ENCODE measurements at regions not wholly inside any gene's neighbourhood (a gene's known extent, or its start where the extent isn't known, plus 50 kb on each side); places are given as distances from the start of the nearest gene placed in this dataset.
A peak's percentile ranks its signal among the peaks of the same experiment; 100 is the strongest.

DNA sequence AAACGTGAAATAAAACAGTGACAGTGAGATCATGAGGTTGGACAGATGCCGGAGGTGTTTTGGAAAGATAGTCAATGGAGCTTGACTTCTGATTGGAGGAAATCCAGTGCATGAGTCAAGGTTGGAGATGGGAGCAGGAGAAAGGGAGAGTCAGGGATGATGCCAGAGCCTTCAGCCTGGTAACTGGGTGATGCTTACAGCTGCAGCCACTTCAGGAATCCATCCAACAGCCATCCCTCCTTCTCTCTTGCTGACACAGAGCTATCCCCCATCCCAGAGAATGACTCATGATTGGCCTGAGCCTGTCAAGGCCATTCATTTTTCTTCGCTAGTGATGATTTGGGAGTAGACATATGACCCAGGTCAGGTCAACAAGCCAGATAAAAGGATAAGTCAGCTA, 112.8 kb downstream of the SAMD5 start:
- DNase-seq = no peak

DNA sequence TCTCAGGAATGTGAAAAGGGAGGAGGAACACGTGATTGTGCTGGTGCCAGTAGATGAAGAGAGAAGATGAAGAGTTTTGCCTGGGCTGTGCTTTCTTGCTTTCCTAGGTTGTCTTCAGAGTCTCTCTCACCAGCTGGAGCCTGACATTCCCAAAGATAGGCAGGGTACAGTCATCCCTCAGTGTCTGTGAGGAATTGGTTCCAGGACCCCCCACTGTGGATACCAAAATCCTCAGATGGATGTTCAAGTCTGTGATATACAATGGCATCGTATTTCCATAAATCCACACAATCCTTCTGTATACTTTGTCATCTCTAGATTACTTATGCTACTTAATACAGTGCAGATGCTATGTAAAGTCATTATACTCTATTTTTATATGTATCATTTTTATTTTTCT, 113.5 kb downstream of the SAMD5 start:
- no peak for DNase-seq

DNA sequence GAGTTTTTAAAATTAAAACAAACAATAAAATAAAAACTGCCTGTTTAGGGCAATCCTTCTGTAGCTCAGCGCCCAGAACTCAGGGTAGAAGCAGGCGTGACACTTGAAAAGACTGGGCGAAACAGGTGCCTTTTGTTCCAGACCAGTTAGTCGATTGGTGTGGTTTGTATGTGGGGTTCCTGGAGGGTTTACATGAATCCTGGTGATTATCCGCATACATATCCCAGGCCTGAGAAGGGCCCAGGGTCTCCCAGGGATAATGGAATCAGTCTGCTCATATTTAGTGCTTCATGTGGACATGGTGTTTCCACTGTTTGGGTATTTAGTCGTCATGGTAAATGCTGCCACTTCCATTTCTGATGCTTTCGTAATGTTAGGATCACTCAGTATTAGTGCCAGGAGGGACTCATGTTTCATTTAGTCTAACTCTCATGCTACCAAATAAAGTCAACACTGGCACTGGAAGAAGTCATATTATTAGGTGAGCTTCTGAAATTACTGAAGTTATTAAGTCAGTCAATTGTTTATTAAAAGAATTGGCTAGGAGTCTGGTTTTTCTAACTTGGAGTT, 116.5 kb downstream of the SAMD5 start:
- DNase-seq = no peak

DNA sequence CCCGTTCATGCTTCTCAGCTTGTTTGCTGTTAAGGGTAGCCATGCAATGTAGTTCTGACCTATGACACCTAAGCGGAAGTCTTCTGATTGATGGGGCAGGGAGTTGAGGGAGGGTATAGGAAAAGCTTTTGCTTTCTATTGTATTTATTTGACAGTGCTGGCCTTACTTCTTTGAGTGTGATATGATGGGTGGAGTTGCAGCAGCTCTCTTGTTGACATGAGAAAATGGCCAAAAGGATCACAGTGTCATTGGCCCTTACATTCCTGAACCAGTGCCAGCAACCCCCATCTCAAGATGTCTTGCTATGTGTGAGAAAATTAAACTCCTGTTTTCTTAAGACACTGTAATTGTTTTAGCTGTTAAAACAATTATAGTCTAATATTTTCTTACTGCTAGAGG, 117.5 kb downstream of the SAMD5 start:
- no peak for DNase-seq

DNA sequence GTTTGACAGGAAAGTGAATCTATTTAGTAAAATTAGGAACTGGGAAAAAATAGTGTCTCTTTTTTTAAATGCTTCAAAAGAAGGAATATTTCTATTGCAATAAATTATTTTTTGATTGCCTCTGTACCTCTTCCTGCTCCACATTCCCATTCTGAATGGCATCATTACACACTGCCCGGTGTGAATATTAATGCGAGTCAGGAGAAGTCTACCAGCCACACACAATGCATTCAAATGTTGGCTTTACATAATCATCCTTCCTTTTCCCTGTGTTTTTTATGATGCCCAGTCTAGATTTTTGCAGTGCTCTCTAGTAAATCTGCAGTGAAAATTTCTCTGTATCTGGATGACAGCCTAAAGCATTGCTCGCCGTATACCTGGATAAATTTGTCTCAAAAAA, 118.9 kb downstream of the SAMD5 start:
- no peak for DNase-seq

DNA sequence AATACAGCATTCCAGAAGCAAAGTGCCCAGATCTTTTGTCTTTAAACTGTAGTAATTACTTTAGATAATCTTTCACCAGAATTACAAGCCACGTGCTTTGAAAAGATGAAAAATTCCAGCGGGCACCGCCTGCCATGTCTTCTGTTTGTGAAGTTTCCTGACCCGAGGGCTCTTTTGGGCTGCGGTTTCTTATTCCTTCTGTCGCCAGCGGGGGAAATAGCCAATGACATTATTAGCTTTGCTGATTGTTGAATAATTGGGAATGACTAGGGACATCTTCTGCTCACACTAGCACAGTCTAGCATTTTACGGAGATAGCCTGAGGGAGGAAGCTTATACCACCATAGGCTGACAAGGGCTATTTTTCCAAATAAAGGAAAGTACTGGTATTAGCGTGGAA, 124.7 kb downstream of the SAMD5 start:
- DNase-seq = no peak

DNA sequence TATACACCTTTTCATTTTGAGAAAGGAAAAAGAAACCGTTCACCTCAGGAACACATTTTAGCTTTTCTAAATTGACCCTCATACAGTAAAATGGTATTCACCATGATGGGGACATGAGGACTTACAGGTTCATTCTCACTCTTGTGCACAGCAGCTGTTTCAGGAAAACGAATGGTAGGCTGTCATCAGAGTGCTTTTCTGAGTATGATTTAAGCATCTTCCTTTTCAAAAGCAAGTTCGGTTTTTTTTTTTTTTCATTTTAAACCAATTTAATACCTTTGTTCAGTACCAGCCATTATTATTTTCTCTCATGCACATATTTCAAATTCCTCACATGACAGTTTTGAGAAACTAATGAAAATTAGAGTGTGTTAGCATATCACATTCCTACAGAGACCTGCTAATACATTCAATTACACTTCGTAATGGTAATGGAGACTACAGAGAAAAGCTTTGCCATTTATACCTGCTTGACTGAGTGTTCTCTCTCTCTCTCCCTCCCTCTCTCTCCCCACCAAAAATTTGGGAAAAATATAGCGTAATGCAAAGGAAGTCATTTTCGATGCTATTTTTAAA, 129.2 kb downstream of the SAMD5 start:
- no peak for DNase-seq

DNA sequence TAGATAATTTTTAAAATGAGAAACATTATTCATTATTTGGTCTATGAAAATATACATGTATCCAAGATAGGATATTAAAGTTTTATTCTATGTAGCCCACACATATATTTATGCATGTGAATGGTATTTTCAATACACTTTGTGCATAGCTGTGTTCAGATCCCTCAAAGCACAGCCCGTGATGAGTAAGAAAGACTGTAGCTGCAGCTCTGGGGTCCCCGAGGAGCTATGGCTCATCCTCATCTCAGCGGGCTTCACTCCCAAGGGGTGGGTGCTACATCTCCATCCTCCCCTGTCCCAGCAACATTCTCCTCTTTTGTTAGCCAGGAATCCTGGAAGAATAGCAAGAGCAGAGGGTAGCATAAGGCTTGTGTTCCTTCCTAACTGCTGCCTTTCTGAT, 130.8 kb downstream of the SAMD5 start:
- no peak for DNase-seq

DNA sequence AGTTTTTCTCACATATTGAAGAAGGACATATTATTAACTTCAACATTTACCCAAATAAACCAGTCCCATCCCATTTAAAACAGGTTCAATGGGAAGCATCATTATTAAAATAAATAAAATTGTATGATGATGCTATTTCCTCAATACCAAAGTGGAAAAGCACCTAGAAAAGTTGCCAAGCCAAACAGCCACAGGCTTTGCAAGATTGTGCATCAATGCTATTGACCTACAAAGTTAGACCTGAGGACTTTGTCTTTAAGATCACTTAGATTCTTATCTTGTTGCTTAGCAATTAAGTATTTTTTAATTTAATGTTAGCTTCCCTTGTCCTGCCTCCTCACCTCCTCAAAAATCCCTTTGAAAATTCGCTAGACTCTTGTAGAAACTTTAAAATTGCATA, 132.1 kb downstream of the SAMD5 start:
- DNase-seq = no peak

DNA sequence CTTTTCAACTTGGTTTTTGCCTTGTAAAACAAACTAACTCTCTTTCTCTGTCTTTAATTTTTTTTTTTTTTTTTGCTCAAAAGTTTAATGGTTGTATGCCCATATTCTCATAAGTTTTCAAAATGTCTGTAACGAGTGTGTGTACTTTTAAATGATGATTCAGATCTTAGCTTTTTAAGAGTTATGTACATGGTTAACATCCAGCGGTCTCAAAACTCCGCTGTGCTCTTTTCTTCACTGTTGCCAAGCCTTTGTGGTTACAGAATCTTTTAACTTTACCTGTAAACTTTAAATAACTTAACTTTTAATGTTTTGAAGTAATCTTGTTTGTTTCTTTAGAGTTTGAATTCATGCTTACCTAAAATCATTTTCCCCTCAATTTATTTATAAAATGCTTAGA, 133.0 kb downstream of the SAMD5 start:
- no peak for DNase-seq

DNA sequence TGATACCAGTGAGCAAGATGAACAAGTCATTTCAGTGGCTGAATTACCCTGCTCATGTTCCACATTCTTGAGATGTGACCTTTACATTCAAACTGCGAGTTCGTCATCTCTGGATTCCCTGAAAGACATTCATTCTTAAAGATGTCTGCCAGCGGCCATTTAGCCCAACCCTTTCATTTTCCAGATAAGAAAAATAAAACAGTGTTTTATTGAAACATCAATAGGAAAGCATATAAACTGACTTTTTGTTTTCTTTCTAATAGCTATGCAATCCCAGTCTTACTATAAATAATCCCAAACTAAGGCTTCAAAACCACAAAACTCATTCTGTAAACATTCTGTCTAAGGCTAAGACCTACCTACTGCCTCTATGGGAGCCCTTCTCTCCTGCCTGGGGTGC, 134.0 kb downstream of the SAMD5 start:
- DNase-seq = no peak

DNA sequence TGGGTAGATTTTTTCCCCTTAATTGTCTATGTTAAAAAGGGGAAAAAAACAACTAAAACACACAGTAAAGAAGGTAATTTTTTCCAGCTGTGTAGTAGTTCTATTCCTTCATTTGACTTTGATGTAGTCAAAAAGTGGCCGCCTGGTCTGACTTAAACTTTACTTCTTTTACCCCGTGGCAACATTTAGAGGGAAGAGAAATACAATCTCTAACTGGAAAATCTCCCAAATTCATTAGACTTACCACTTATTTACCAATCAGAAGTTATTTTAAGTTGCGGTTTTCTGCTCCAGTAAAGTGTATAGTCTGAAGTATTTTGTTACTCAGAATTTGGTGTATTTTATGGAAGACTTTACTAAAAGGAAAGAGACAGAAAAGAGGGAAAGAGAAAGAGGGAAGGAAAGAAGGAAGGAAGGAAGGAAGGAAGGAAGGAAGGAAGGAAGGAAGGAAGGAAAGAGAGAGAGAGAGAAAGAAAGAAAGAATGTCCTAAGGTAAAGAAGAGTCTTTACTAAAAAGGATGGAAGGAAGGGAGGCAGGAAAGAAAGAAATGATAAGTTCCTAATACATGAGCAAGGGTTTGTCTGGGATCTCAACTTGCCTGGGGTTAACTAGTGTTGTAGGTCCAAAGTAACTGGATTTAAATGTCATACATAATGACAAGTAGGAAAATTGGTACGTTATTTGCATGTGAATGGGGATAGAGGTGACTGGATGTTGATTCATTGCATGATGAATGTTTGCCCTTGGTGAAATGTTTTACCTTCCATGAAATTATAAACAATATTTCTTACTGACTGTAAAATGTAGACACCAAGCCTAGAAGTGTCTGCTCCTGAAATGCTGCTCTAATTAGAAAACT, 135.1 kb downstream of the SAMD5 start:
- no peak for DNase-seq

DNA sequence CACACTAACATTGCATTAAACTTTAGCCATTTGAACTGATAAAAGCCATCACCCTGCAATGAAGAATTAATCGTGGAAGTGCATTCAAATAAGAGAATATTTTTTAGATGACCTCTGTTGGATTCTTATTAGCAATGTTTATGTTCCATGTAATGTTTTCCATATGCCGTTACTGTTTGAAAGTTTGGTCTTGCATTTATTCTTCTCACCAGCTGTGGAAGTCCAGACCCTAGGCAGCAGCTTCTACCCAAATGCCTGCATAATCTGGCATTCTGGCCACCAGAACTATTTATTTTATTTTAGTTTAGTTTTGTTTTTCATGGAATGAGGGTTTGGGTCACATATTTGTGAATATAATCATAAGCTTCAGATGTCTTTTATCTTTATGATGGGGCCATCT, 140.4 kb downstream of the SAMD5 start:
- DNase-seq = peak; percentile 5

DNA sequence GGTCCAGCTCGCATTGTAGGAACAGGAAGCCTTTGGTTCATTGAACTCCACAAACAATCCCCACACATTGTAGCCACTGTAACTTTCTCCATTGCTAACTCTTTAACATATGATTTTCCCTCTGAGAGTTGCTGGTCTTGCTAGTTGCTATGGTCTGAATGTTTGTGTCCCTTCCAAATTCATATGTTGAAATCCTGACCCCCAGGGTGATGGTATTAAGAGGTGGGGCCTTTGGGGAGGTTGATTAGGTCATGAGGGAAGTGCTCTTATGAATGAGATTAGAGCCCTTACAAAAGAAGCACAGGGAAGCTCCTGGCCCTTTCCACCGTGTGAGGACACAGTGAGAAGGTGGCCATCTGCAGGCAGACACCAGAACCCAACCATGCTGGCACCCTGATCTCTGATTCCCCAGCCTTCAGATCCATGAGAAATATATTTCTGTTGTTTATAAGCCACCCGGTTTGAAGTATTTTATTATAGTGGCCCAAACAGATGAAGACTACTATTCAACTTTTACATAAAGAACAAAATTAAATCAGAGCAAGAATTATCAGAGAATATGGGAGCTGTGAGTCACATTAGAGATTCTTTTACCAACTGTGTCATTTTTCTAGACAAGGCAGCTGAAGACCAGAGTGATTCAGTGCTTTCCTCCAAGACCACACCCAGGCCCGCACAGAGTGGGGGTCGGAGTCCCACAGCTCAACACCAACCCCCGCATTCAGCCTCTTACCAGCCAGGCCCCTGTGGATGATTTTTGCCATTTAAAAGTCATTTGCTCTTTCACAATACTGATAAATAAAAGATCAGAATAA, 143.0 kb downstream of the SAMD5 start:
- DNase-seq = peak; percentile 7

DNA sequence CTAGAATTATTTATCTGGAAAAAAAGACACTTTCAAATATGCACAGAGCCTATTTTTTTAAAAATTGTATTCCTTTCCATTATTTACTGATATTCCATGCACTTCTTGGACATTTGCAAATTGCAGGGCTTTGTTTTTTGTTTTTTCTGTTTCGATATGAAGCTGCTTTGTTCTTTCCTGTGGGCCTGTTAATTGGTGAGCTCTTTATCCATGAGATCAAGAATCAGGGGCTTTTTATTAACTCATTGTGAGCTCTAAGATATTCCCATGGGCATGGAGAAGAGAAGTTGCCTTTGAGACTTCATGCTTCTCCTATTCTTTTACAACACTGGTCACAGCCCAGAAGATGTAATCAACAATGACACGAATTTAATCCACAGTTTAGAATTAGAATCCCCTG, 145.1 kb downstream of the SAMD5 start:
- no peak for DNase-seq

DNA sequence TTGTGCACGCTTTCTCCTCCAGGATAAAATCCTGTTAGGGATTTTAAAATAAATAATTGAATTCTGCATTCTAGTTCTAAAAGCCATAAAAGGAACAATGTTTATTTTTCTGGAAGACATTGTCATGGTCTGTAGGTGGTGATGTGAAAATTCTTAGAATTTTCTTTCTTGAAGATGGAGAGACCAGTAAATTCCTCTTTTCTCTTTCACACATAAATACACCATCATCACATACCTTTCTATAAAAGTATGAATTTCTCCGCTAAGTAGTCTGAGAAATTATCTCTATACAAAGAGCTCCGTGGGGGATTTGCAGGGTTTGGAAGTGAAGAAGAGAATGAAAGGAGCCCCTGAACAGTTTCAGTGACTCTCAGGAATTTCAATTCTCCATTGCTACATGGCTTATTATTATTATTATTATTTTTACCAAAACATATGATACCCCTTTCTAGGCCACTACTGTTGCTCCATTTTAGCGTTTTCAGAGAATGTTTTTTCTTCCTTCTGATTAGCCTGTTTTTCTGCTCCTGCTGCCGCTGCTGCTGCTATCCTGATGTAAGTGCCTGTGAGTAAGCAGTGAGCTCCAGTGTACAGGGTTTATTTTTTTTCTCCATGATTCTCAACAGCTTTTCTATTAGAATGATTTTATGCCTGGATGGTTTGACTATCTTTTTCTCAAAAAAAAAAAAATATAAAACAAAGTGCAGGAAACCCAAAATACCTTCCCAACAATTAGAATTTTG, 145.8 kb downstream of the SAMD5 start:
- DNase-seq = no peak

DNA sequence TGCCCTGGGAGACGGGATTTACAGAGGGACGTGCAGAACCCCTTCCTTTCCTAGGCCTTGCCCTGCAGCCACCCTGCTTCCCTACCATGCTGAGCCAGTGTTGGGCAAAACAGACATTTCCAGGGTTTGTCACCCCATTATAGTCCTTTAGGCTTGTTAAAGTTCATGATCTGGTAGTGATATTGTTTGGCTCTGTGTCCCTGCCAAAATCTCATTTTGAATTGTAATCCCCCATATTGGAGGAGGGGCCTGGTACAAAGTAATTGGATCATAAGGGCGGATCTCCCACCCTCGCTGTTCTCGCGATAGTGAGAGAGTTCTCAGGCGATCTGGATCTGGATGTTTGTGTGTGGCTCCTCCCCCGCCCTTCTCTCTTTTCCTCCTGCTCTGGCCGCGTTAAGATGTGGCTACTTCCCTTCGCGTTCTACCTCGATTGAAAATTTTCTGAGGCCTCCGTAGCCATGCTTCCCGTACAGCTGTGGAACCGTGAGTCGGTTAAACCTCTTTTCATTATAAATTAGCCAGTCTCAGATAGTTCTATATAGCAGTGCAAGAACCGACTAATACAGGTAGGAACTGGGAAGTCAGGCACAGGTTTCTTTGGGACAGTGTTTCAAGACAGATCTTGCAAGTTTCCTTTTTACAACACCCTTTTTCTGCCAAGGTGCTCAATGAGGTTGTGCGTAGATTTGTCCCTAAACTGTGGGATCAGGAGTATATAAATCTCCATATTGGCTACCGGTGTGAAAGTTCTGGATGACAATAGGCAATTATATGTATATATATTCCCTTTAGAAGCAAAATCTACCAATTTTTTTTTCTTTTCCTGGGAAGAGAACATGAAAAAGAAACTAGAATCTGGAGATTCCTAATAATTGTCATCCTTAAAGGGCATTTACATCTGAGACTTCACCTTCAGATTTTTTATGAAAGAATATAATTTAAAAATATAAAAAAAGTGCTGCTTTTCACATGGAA, 152.1 kb downstream of the SAMD5 start:
- DNase-seq = no peak

DNA sequence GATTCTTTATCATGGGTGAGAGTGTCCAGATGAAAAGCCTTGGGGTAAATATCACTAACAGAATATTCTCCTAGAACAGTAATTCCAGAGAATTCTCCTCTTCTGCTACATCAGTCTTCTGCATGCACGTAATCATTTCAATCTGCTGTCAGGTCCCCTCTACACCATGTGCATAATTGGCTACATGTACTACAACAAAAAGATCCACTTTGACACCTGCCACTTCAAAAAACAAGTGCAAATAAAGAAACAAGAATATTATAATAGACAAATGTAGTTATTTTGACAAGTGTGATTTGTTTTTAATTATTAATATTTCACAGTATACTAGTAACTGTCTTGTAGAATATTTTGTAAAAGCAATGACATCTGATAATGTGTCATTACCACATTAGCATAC, 154.2 kb downstream of the SAMD5 start:
- no peak for DNase-seq

DNA sequence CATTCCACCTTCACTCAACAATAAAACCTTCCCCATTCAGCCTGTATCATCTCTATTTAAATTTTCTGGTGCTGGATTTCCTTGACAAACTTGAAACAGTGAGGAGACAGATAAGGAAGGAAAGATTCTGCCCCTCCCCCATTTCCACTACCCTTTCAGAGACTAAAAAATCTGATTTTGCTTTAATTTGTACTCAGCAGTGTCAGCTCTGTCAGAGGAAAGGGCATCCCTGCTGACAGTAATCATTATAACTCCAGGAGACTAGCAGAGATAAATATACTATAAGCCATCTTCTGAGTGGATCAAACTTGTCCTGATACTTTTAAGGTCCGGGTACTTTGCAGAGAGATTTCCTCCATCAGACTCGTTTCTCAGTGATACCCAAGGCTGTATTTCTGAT, 155.6 kb downstream of the SAMD5 start:
- no peak for DNase-seq

DNA sequence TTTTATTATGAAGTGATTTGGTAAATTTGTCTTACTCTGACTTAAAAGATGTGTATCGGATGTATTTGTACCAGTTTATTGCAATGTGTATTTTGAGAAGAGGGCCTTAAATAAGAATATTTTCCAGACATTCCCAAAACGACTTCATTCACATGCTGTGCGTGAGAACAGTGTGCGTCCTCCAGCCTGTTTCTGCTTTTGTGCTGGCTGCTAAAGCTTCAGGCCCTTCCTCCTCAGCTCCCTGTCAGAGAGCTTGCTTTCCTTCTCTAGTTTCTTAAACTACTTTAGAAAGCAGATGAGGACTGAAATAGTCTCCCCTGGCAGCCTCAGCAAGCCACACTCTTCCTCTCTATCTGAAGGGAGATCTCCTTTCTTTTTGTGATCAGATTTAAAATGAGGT, 157.8 kb downstream of the SAMD5 start:
- DNase-seq = no peak

DNA sequence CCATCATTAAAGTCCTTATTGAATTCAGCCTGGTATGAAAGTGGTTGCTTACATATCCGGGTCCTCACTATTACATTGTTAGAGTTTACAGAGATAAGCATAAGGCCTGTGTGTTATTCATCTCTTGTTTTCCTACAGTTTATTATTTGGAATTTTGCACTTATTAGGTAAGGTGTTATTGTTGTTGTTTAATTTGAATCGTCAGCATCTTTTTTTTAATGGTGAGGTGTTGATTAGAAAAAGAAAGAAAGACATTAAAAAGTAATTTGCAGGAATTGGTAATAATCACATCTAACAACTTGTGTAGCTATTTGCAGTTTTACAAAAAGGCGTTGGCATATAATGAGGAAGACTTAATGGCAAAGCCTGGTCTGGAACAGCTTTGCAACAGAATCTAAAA, 158.6 kb downstream of the SAMD5 start:
- no peak for DNase-seq
